K562 (cell line): ENCODE measurements at regions not wholly inside any gene's neighbourhood (a gene's known extent, or its start where the extent isn't known, plus 50 kb on each side); places are given as distances from the start of the nearest gene placed in this dataset.

Experiments
- ATAC-seq: fragments of 200-7000 bp; cut with Tn5 transposase; 3 replicates; pipeline ENCODE4 v1.9.1; 2020; ENCODE audit warnings: moderate library complexity
- BruUV-seq: library from RNA; stranded (reverse); fragments of 400-500 nt; replicated peaks from 2 replicates; lab custom pipeline; 2021; lab: Mats Ljungman, UMichigan
- CTCF ChIA-PET: fragments of 300-600 bp; formaldehyde crosslinking; extraction: SDS; loops from one replicate; lab custom pipeline; 2021; ENCODE audit warnings: low intra/inter-chr PET ratio; lab: Yijun Ruan, JAX
- POLR2A ChIA-PET: fragments of 300-600, 350-650 bp; sonication (Branson Sonifier 250); formaldehyde crosslinking; extraction: SDS; loops from one replicate; lab custom pipeline; 2021; ENCODE audit warnings: antibody characterized with exemption, inconsistent platforms; lab: Yijun Ruan, JAX
- DNase-seq, 4 experiments: peaks; one replicate each; pipeline versions ENCODE4 v3.0.0 to v3.0.0-alpha.2; 2011 to 2018; ENCODE audit warnings: low spot score in 3 of 4, mixed read lengths in 3 of 4; ENCODE audit errors: extremely low read depth in 1 of 4
- FAIRE-seq: peaks from 2 replicates; lab custom pipeline; 2011; peaks lifted over from hg19 to GRCh38; lab: Jason Lieb, UNC
- H2AFZ ChIP-seq: 2 replicates; pipeline ENCODE4 v1.6.0; 2011; ENCODE audit warnings: low read depth, low read length, control low read depth, inconsistent platforms
- H3K27ac ChIP-seq: fragments of 200-600 bp; 3 replicates; pipeline ENCODE4 v1.8.0; 2011; ENCODE audit warnings: low read depth, mild to moderate bottlenecking, control low read depth, inconsistent platforms, low read length, moderate library complexity, mixed read lengths; ENCODE audit errors: extremely low read depth
- H3K27me3 ChIP-seq, 2 experiments: fragments of 300-600 bp in 1 of 2; 2 replicates in 1 of 2; 3 replicates in 1 of 2; pipeline versions ENCODE4 v1.6.0 to v1.8.0; 2011; ENCODE audit warnings: inconsistent platforms in 2 of 2, low read length in 2 of 2, mild to moderate bottlenecking in 1 of 2, mixed read lengths in 1 of 2, moderate library complexity in 1 of 2; ENCODE audit not compliant: control insufficient read depth in 2 of 2, insufficient read depth in 2 of 2
- H3K36me3 ChIP-seq: fragments of 300-600 bp; 3 replicates; pipeline ENCODE4 v1.8.0; 2011; ENCODE audit warnings: mild to moderate bottlenecking, low read length, inconsistent platforms; ENCODE audit not compliant: control insufficient read depth, insufficient read depth
- H3K4me1 ChIP-seq, 2 experiments: fragments of 200-600 bp in 1 of 2; replicated peaks in 1 of 2; 2 replicates in 1 of 2; 3 replicates in 1 of 2; pipeline versions ENCODE4 v1.5.1 to v1.8.0; 2011; ENCODE audit warnings: inconsistent platforms in 2 of 2, low read length in 2 of 2, mild to moderate bottlenecking in 1 of 2, mixed read lengths in 1 of 2, moderate library complexity in 1 of 2; ENCODE audit not compliant: control insufficient read depth in 2 of 2, insufficient read depth in 2 of 2
- H3K4me2 ChIP-seq: 2 replicates; pipeline ENCODE4 v1.6.1; 2011; ENCODE audit warnings: low read length, control low read depth, inconsistent platforms, mixed read lengths; ENCODE audit not compliant: insufficient read depth
- H3K4me3 ChIP-seq: fragments of 200-600 bp; sonication (generic), shearing (Covaris generic); 2 replicates; pipeline ENCODE4 v1.5.1; 2016; ENCODE audit warnings: control low read depth, inconsistent platforms
- H3K79me2 ChIP-seq: fragments of 200-600 bp; 3 replicates; pipeline ENCODE4 v1.8.0; 2011; ENCODE audit warnings: low read length, inconsistent platforms; ENCODE audit not compliant: control insufficient read depth, insufficient read depth
- H3K9ac ChIP-seq, 2 experiments: 2 replicates each; pipeline versions ENCODE4 v1.6.0 to v1.6.1; 2011; ENCODE audit warnings: low read depth in 2 of 2, low read length in 2 of 2, control low read depth in 1 of 2, inconsistent platforms in 1 of 2, mild to moderate bottlenecking in 1 of 2, mixed read lengths in 1 of 2; ENCODE audit not compliant: insufficient read depth in 1 of 2
- H3K9me1 ChIP-seq: one replicate; pipeline ENCODE4 v1.6.0; 2011; ENCODE audit warnings: inconsistent platforms, mild to moderate bottlenecking, low read length, moderate library complexity; ENCODE audit not compliant: control insufficient read depth, insufficient read depth
- H3K9me3 ChIP-seq: replicated peaks from 2 replicates; pipeline ENCODE4 v1.5.1; 2011; ENCODE audit warnings: low read depth, low read length, inconsistent platforms; ENCODE audit not compliant: control insufficient read depth, insufficient read depth
- H4K20me1 ChIP-seq: replicated peaks from 2 replicates; pipeline ENCODE4 v1.6.1; 2011; ENCODE audit warnings: low read length, inconsistent platforms, mixed read lengths; ENCODE audit not compliant: control insufficient read depth, insufficient read depth
- BACH1 ChIP-seq: fragments of 200-800 bp; sonication (Bioruptor generic); IDR thresholded peaks from 2 replicates; pipeline ENCODE4 v1.6.1; 2016; ENCODE audit warnings: missing genetic modification characterization, missing compliant biosample characterization
- CEBPB ChIP-seq: fragments of 450-650 bp; IDR thresholded peaks from 2 replicates; pipeline ENCODE4 v1.6.1; 2016; ENCODE audit warnings: missing genetic modification characterization, missing compliant biosample characterization
- CEBPG ChIP-seq, 3 experiments: fragments of 200-800 bp in 1 of 3; sonication (Bioruptor generic) in 1 of 3; sonication (generic) in 1 of 3; formaldehyde crosslinking in 1 of 3; IDR thresholded peaks in 2 of 3; conservative IDR thresholded peaks in 1 of 3; 2 replicates each; pipeline versions ENCODE4 v1.6.1 to v1.8.0; 2016 to 2022; ENCODE audit warnings: missing compliant biosample characterization in 2 of 3, missing genetic modification characterization in 2 of 3, mild to moderate bottlenecking in 1 of 3, missing genetic modification reagents in 1 of 3
- COPS2 ChIP-seq: fragments of 450-650 bp; conservative IDR thresholded peaks from 2 replicates; pipeline ENCODE4 v1.6.1; 2016; ENCODE audit warnings: mild to moderate bottlenecking, moderate library complexity
- FOXM1 ChIP-seq, 2 experiments: fragments of 450-650 bp in 1 of 2; sonication (generic) in 1 of 2; formaldehyde crosslinking in 1 of 2; IDR thresholded peaks; 2 replicates each; pipeline versions ENCODE4 v1.6.1 to v1.9.0; 2017 to 2022; ENCODE audit warnings: low read depth in 2 of 2, mild to moderate bottlenecking in 2 of 2, missing genetic modification reagents in 1 of 2, moderate library complexity in 1 of 2
- FOXO4 ChIP-seq: fragments of 450-650 bp; formaldehyde crosslinking; IDR thresholded peaks from 2 replicates; pipeline ENCODE4 v1.4.0; 2020; ENCODE audit warnings: mild to moderate bottlenecking, moderate library complexity
- KHSRP ChIP-seq: fragments of 450-650 bp; IDR thresholded peaks from 2 replicates; pipeline ENCODE4 v1.6.1; 2017
- MTA1 ChIP-seq: fragments of 450-650 bp; IDR thresholded peaks from 2 replicates; pipeline ENCODE4 v1.6.1; 2017; ENCODE audit warnings: borderline replicate concordance
- NFIX ChIP-seq: fragments of 250-450 bp; sonication (Bioruptor Pico); IDR thresholded peaks from 2 replicates; pipeline ENCODE4 v1.4.0; 2020; ENCODE audit warnings: low read depth, mild to moderate bottlenecking, moderate library complexity
- SMARCE1 ChIP-seq: fragments of 450-650 bp; IDR thresholded peaks from 2 replicates; pipeline ENCODE4 v1.7.1; 2016; ENCODE audit warnings: mild to moderate bottlenecking
- TAF15 ChIP-seq: fragments of 200-400 bp; formaldehyde crosslinking; IDR thresholded peaks from 2 replicates; pipeline ENCODE4 v1.6.1; 2017; ENCODE audit warnings: mild to moderate bottlenecking, low read depth, low read length, moderate library complexity
- ZNF197 ChIP-seq: fragments of 200-800 bp; sonication (Bioruptor generic); IDR thresholded peaks from 2 replicates; pipeline ENCODE4 v1.6.1; 2016; ENCODE audit warnings: low read depth, missing genetic modification characterization, missing compliant biosample characterization
- ZNF655 ChIP-seq: fragments of 250-450 bp; sonication (Bioruptor Pico); IDR thresholded peaks from 2 replicates; pipeline ENCODE4 v1.5.0; 2021
- ZNF830 ChIP-seq: fragments of 250-450 bp; sonication (Bioruptor Pico); IDR thresholded peaks from 2 replicates; pipeline ENCODE4 v1.5.0; 2021; ENCODE audit warnings: mild to moderate bottlenecking
- WGBS: fragments of 100-300 bp; shearing (Covaris generic); methylation state at CpG from one replicate; pipeline ENCODE4 v1.1.6; 2016; ENCODE audit warnings: low coverage, mixed read lengths; ENCODE audit not compliant: insufficient coverage; ENCODE audit errors: missing lambda C conversion rate; 5-methylcytosine and 5-hydroxymethylcytosine counted together
- in situ Hi-C: fragments of 300-500 bp; cut with MboI; formaldehyde crosslinking; loops from 4 replicates; pipeline ENCODE4 v1.15.0; 2018; ENCODE audit warnings: inconsistent platforms, mixed read lengths
- intact Hi-C: fragments of 100-400 bp; cut with micrococcal nuclease; formaldehyde crosslinking; loops from 2 replicates; pipeline ENCODE4 v1.14.2; 2022

DNA sequence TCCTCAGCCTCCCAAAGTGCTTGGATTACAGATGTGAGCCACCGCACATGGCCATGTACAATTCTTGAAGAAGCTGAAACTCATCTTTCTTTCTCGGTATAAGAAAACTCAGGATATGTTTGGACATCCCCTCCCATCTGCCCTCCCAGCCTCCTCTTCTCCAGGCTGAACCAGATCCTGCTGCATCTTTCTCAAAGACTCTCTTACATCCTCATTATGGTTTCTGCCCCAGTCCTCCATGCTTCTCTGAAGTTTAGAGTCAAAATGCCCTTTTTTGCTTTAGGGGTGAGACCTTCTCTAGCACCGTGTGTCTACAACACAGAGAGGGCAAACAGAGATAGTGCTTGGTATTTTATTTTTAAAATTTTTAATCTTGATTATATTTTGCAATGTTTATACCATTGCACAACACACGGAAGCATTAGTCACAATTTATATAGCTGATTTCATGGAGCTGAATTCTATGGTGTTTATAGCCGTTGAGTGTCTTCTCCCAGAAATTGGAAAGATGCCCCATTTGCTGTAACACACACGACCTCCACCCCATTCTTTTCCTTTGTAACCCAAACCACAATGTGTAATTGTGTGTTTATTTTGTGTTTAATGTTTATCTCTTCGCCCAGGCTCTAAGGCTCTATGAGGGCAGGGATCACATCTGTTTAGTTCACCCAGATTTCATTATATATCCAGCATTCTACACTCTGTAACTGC lies 206.0 kb upstream of the TNP1 start:
- TF ChIP-seq ZNF830 (no peak), COPS2 (no peak), CEBPB (peak; percentile 67), MTA1 (no peak), CEBPG (CRISPR knock-in tag; IDR thresholded peaks at IDR 0.05) (no peak), CEBPG (tag; conservative IDR thresholded peaks at IDR 0.05 in 1 of 2, IDR thresholded peaks at IDR 0.05 in 1 of 2) (peak in 1 of 2 experiments; percentile 71; a peak in 2 of 4 replicates)
- Histone ChIP-seq H3K4me1 (peaks cover 3 to 10% of the 10 kb centered on the region in 2 experiments; a peak in 1 of 5 replicates), H3K27ac (no peak overlapping the region), H3K4me3 (no peak overlapping the region), H3K36me3 (no peaks in the 10 kb centered on the region), H3K79me2 (no peaks in the 10 kb centered on the region), H2AFZ (no peak overlapping the region), H3K9ac (no peak overlapping the region), H3K9me1 (no peaks in the 10 kb centered on the region), H3K4me2 (no peak overlapping the region), H3K27me3 (no peaks in the 10 kb centered on the region), H3K9me3 (no peaks in the 10 kb centered on the region), H4K20me1 (no peaks in the 10 kb centered on the region)
- FAIRE-seq (no peak), DNase-seq (no peak), ATAC-seq (no peak)
- WGBS = 40% methylated on average over 7 of the region's 7 CpGs
- POLR2A ChIA-PET = no interaction called here
- CTCF ChIA-PET = no interaction called here
- no TSS peak for BruUV-seq
- in situ Hi-C loops = no loop called here
- intact Hi-C loops = no loop called here

DNA sequence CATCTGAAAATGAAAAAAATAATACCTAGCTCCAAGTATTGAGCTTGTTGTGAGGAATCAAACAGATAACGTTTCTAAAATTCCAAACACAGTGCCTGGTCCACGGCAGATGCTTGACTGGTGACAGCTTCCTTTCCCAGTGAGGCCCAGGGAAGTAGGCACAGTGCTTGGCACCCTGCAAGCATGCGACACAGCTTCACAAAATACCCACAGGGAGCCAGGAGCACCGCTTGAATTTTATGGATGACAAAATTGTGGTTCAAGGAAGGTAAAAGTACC lies 205.1 kb upstream of the TNP1 start:
- ChIA-PET CTCF (no interaction called here), POLR2A (interaction anchor here (1.3 kb wide), 1 partner anchor 13 kb away, joined by 5 read pairs; no protein-coding TSS in a partner anchor)
- DNase-seq (no peak), ATAC-seq (no peak), FAIRE-seq (no peak)
- BruUV-seq = no TSS peak
- H3K27ac ChIP-seq = no peak overlapping the region
- peaks cover 1 to 14% of the 10 kb centered on the region in 2 experiments; a peak in 2 of 5 replicates for H3K4me1 ChIP-seq
- no peaks in the 10 kb centered on the region for H4K20me1 ChIP-seq
- H3K9me1 ChIP-seq = no peaks in the 10 kb centered on the region
- no peak overlapping the region for H3K9ac ChIP-seq
- H3K36me3 ChIP-seq = no peaks in the 10 kb centered on the region
- no peaks in the 10 kb centered on the region for H3K79me2 ChIP-seq
- no peaks in the 10 kb centered on the region for H3K27me3 ChIP-seq
- no peak overlapping the region for H2AFZ ChIP-seq
- H3K9me3 ChIP-seq = no peaks in the 10 kb centered on the region
- no peak overlapping the region for H3K4me2 ChIP-seq
- intact Hi-C loops = no loop called here
- WGBS = 53% methylated on average over 4 of the region's 4 CpGs
- no peak overlapping the region for H3K4me3 ChIP-seq
- in situ Hi-C loops = no loop called here
- no peak for TF ChIP-seq KHSRP
- no peak for TF ChIP-seq BACH1 (tag)
- no peak for TF ChIP-seq FOXO4
- TF ChIP-seq TAF15 = no peak
- TF ChIP-seq ZNF655 (CRISPR knock-in tag) = no peak
- no peak for TF ChIP-seq ZNF197 (CRISPR knock-in tag)
- no peak for TF ChIP-seq FOXM1 (IDR thresholded peaks at IDR 0.05; ENCODE audit: low read depth)
- no peak for TF ChIP-seq FOXM1 (CRISPR knock-in tag; IDR thresholded peaks at IDR 0.05; ENCODE audit: low read depth)
- TF ChIP-seq NFIX = no peak
- no peak for TF ChIP-seq SMARCE1
